ENCODE measurements at regions not wholly inside any gene's neighbourhood (a gene's known extent, or its start where the extent isn't known, plus 50 kb on each side); places are given as distances from the start of the nearest gene placed in this dataset.

- TF ChIP-seq POLR2A (IDR thresholded peaks at IDR 0.05; ENCODE audit: low read depth, low read length) (no peak), PAX5 (IDR thresholded peaks at IDR 0.05; ENCODE audit: insufficient read depth, low read length, severe bottlenecking) (no peak), POLR2AphosphoS5 (IDR thresholded peaks at IDR 0.05; ENCODE audit: low read depth, low read length) (no peak), TAF1 (IDR thresholded peaks at IDR 0.05; ENCODE audit: low read depth, low read length) (no peak)
These were observed 462.3 kb upstream of the PCDH15 start for GRCh38 chr10:55263327-55263726.
